22Rv1 (cell line): ENCODE measurements at regions not wholly inside any gene's neighbourhood (a gene's known extent, or its start where the extent isn't known, plus 50 kb on each side); places are given as distances from the start of the nearest gene placed in this dataset.

Experiments used
- CTCF ChIP-seq: fragments of 450-650 bp; IDR thresholded peaks from 2 replicates; pipeline ENCODE4 v1.5.1; 2017; ENCODE audit warnings: mild to moderate bottlenecking
- ZFX ChIP-seq: fragments of 450-650 bp; IDR thresholded peaks from 2 replicates; pipeline ENCODE4 v1.6.1; 2017; ENCODE audit warnings: antibody characterized with exemption, borderline replicate concordance

- no peak for TF ChIP-seq CTCF
- TF ChIP-seq ZFX: no peak
These were observed 148.8 kb upstream of the CACNA2D1 start for GRCh38 chr7:82592416-82592815.
